ENCODE measurements at regions not wholly inside any gene's neighbourhood (a gene's known extent, or its start where the extent isn't known, plus 50 kb on each side); places are given as distances from the start of the nearest gene placed in this dataset.

- Histone ChIP-seq H3K9me2 (no peaks in the 10 kb centered on the region), H4K20me1 (ENCODE audit: insufficient read depth) (no peaks in the 10 kb centered on the region), H3K9me3 (no peaks in the 10 kb centered on the region), H2AFZ (ENCODE audit: low read depth) (no peak overlapping the region), H3K79me2 (ENCODE audit: insufficient read depth) (no peaks in the 10 kb centered on the region), H3F3A (replicated peaks; ENCODE audit: insufficient read depth) (no peaks in the 10 kb centered on the region), H3K36me3 (replicated peaks in 1 of 2; ENCODE audit: control insufficient read depth in 1 of 2, insufficient read depth in 2 of 2, low read length in 1 of 2) (no peaks in the 10 kb centered on the region), H3K27ac (ENCODE audit: low read depth in 2 of 2, low read length in 1 of 2) (no peak overlapping the region), H3K4me2 (no peak overlapping the region), H3K9ac (no peak overlapping the region), H3K4me1 (ENCODE audit: control insufficient read depth in 1 of 2, insufficient read depth in 2 of 2, low read depth in 1 of 2, low read length in 1 of 2) (peaks cover 0 to 7% of the 10 kb centered on the region in 2 experiments; a peak in 1 of 4 replicates), H3K4me3 (ENCODE audit: low read depth in 2 of 2, low read length in 1 of 2) (peak overlapping the region in 1 of 2 experiments; percentile 19; a peak in 1 of 4 replicates), H3K27me3 (ENCODE audit: insufficient read depth) (no peaks in the 10 kb centered on the region)
- POLR2A ChIA-PET = no interaction called here
- peak; percentile 38 for DNase-seq
- CTCF ChIA-PET = interaction anchor here (1.0 to 1.5 kb wide), 2 partner anchors 8 to 73 kb away, joined by 3 to 4 read pairs; no protein-coding TSS in a partner anchor
- no peak for TF ChIP-seq RXRA (IDR thresholded peaks at IDR 0.05; ENCODE audit: borderline replicate concordance, low read depth)
- no peak for TF ChIP-seq TCF12 (IDR thresholded peaks at IDR 0.05)
- no peak for TF ChIP-seq CHD2 (IDR thresholded peaks at IDR 0.05; ENCODE audit: low read length, partially characterized antibody)
- TF ChIP-seq ZBTB33 (IDR thresholded peaks at IDR 0.05; ENCODE audit: borderline replicate concordance, low read depth) = no peak
- TF ChIP-seq MAX (IDR thresholded peaks at IDR 0.05; ENCODE audit: low read depth) = no peak
- no peak for TF ChIP-seq TAF1 (IDR thresholded peaks at IDR 0.05; ENCODE audit: borderline replicate concordance, low read depth, low read length)
- TF ChIP-seq FOXM1 (IDR thresholded peaks at IDR 0.05; ENCODE audit: low read depth) = no peak
- no peak for TF ChIP-seq TEAD4 (IDR thresholded peaks at IDR 0.05; ENCODE audit: borderline replicate concordance, insufficient read depth)
- no peak for TF ChIP-seq EZH2phosphoT487 (IDR thresholded peaks at IDR 0.05; ENCODE audit: borderline replicate concordance, low read depth)
- no peak for TF ChIP-seq JUND (IDR thresholded peaks at IDR 0.05)
- no peak for TF ChIP-seq EP300 (IDR thresholded peaks at IDR 0.05; ENCODE audit: borderline replicate concordance in 1 of 2, low read depth in 1 of 2, low read length in 1 of 2)
- TF ChIP-seq POLR2AphosphoS5 (IDR thresholded peaks at IDR 0.05; ENCODE audit: low read depth, low read length) = no peak
- TF ChIP-seq PBX3 (IDR thresholded peaks at IDR 0.05) = no peak
- no peak for TF ChIP-seq NFIC (IDR thresholded peaks at IDR 0.05; ENCODE audit: borderline replicate concordance)
- no peak for TF ChIP-seq USF1 (IDR thresholded peaks at IDR 0.05; ENCODE audit: borderline replicate concordance, low read depth)
- 0% methylated on average over 2 of the region's 14 CpGs for WGBS (ENCODE audit: low lambda C conversion rate)
Observed at GRCh38 chr15:27638958-27639357, 460.2 kb downstream of the OCA2 start.

GRCh38 chr15:27635916-27636315 is 463.2 kb downstream of the OCA2 start:
- 15% methylated on average over 2 of the region's 2 CpGs for WGBS (ENCODE audit: low lambda C conversion rate)
- DNase-seq = no peak
- CTCF ChIA-PET = no interaction called here
- no peak for TF ChIP-seq FOXM1 (IDR thresholded peaks at IDR 0.05; ENCODE audit: low read depth)
- TF ChIP-seq PBX3 (IDR thresholded peaks at IDR 0.05) = no peak
- no peak for TF ChIP-seq GATA2 (CRISPR knock-in tag; IDR thresholded peaks at IDR 0.05)
- Histone ChIP-seq H3K9me2 (no peaks in the 10 kb centered on the region), H3K27me3 (ENCODE audit: insufficient read depth) (no peaks in the 10 kb centered on the region), H2AFZ (ENCODE audit: low read depth) (no peak overlapping the region), H4K20me1 (ENCODE audit: insufficient read depth) (no peaks in the 10 kb centered on the region), H3K9me3 (no peaks in the 10 kb centered on the region), H3K4me1 (ENCODE audit: control insufficient read depth in 1 of 2, insufficient read depth in 2 of 2, low read depth in 1 of 2, low read length in 1 of 2) (peaks cover 0 to 7% of the 10 kb centered on the region in 2 experiments; a peak in 1 of 4 replicates), H3K9ac (no peak overlapping the region), H3F3A (replicated peaks; ENCODE audit: insufficient read depth) (no peaks in the 10 kb centered on the region), H3K4me2 (no peak overlapping the region), H3K36me3 (replicated peaks in 1 of 2; ENCODE audit: control insufficient read depth in 1 of 2, insufficient read depth in 2 of 2, low read length in 1 of 2) (no peaks in the 10 kb centered on the region), H3K79me2 (ENCODE audit: insufficient read depth) (no peaks in the 10 kb centered on the region), H3K27ac (ENCODE audit: low read depth in 2 of 2, low read length in 1 of 2) (no peak overlapping the region), H3K4me3 (ENCODE audit: low read depth in 2 of 2, low read length in 1 of 2) (no peak overlapping the region)
- POLR2A ChIA-PET = no interaction called here
